Thyroid gland (tissue), 4 donors: ENCODE measurements at regions not wholly inside any gene's neighbourhood (a gene's known extent, or its start where the extent isn't known, plus 50 kb on each side); places are given as distances from the start of the nearest gene placed in this dataset.
A peak's percentile ranks its signal among the peaks of the same experiment; 100 is the strongest.

ENCODE experiments used
- DNase-seq, 2 donors: peaks; one replicate each; pipeline ENCODE4 v3.0.0-alpha.2; 2019
- H3K27ac ChIP-seq, 3 donors: fragments of 200-600 bp; sonication (generic); 1 replicate in 2 of 3; 2 replicates in 1 of 3; pipeline ENCODE4 v1.5.1; 2016 to 2019; ENCODE audit warnings: mild to moderate bottlenecking in 1 of 3, moderate library complexity in 1 of 3
- H3K27me3 ChIP-seq: fragments of 200-600 bp; sonication (generic); one replicate; pipeline ENCODE4 v1.5.1; 2019
- H3K36me3 ChIP-seq, 2 donors: fragments of 200-600 bp; sonication (generic); one replicate each; pipeline ENCODE4 v1.5.1; 2016 to 2019
- H3K4me1 ChIP-seq, 2 donors: fragments of 200-600 bp; sonication (generic); one replicate each; pipeline ENCODE4 v1.5.1; 2017 to 2019
- H3K4me3 ChIP-seq, 3 donors: fragments of 200-600 bp; sonication (generic); replicated peaks in 1 of 3; 1 replicate in 2 of 3; 2 replicates in 1 of 3; pipeline ENCODE4 v1.5.1; 2016; ENCODE audit warnings: mild to moderate bottlenecking in 1 of 3
- H3K9me3 ChIP-seq: fragments of 200-600 bp; sonication (generic); one replicate; pipeline ENCODE4 v1.5.1; 2017
- CTCF ChIP-seq, 6 experiments: fragments of 200-600 bp in 3 of 6; fragments of 450-650 bp in 3 of 6; sonication (generic) in 3 of 6; IDR thresholded peaks; one replicate each; pipeline ENCODE4 v1.5.1; 2016 to 2019; ENCODE audit warnings: antibody characterized with exemption in 6 of 6, mild to moderate bottlenecking in 2 of 6, inconsistent platforms in 1 of 6, moderate library complexity in 1 of 6
- POLR2A ChIP-seq, 2 donors: fragments of 450-650 bp; IDR thresholded peaks; one replicate each; pipeline ENCODE4 v1.6.1; 2017; ENCODE audit warnings: antibody characterized with exemption in 2 of 2, mild to moderate bottlenecking in 2 of 2, moderate library complexity in 1 of 2
- WGBS, 2 donors: methylation state at CpG; one replicate each; pipeline ENCODE4 v1.1.5; 2017; 5-methylcytosine and 5-hydroxymethylcytosine counted together
- intact Hi-C: fragments of 100-400 bp; cut with DNase I; formaldehyde crosslinking; loops from one replicate; pipeline ENCODE4 v1.15.1; 2023

- TF ChIP-seq POLR2A (IDR thresholded peaks at IDR 0.05) (no peak), CTCF (IDR thresholded peaks at IDR 0.05) (no peak)
- DNase-seq = no peak
- Histone ChIP-seq H3K27me3 (no peaks in the 10 kb centered on the region), H3K9me3 (no peaks in the 10 kb centered on the region), H3K36me3 (no peaks in the 10 kb centered on the region), H3K4me3 (no peak overlapping the region), H3K27ac (no peak overlapping the region), H3K4me1 (peaks cover 0 to 13% of the 10 kb centered on the region in 2 donors)
- WGBS, 2 donors = 87% methylated on average over 1 of the region's 1 CpG
- intact Hi-C loops = no loop called here
These were observed 683.7 kb upstream of the SOX9 start for GRCh38 chr17:71437166-71437565.

GRCh38 chr17:71438631-71439146 is 682.1 kb upstream of the SOX9 start:
- H3K36me3 ChIP-seq = no peaks in the 10 kb centered on the region
- intact Hi-C loops = no loop called here
- peak overlapping the region in 1 of 3 donors; percentile 32 for H3K27ac ChIP-seq
- TF ChIP-seq CTCF (IDR thresholded peaks at IDR 0.05) (no peak), POLR2A (IDR thresholded peaks at IDR 0.05) (no peak)
- WGBS, 2 donors = 29 to 34% methylated on average over 5 of the region's 5 CpGs
- no peaks in the 10 kb centered on the region for H3K9me3 ChIP-seq
- peak; percentile 59 to 65 for DNase-seq
- no peak overlapping the region for H3K4me3 ChIP-seq
- peaks cover 0 to 13% of the 10 kb centered on the region in 2 donors for H3K4me1 ChIP-seq
- H3K27me3 ChIP-seq = no peaks in the 10 kb centered on the region

GRCh38 chr17:71440513-71440912 is 680.3 kb upstream of the SOX9 start:
- Histone ChIP-seq H3K9me3 (no peaks in the 10 kb centered on the region), H3K27me3 (no peaks in the 10 kb centered on the region), H3K27ac (no peak overlapping the region), H3K36me3 (no peaks in the 10 kb centered on the region), H3K4me1 (peaks cover 0 to 13% of the 10 kb centered on the region in 2 donors), H3K4me3 (no peak overlapping the region)
- TF ChIP-seq POLR2A (IDR thresholded peaks at IDR 0.05) (no peak), CTCF (IDR thresholded peaks at IDR 0.05) (no peak)
- WGBS, 2 donors = 93 to 99% methylated on average over 9 of the region's 9 CpGs
- DNase-seq = no peak
- intact Hi-C loops = no loop called here

GRCh38 chr17:71441098-71441497 is 679.7 kb upstream of the SOX9 start:
- H3K4me1 ChIP-seq = peaks cover 0 to 13% of the 10 kb centered on the region in 2 donors
- 85 to 87% methylated on average over 6 of the region's 6 CpGs for WGBS, 2 donors
- H3K9me3 ChIP-seq = no peaks in the 10 kb centered on the region
- no peak overlapping the region for H3K4me3 ChIP-seq
- H3K27ac ChIP-seq = no peak overlapping the region
- intact Hi-C loops = no loop called here
- no peaks in the 10 kb centered on the region for H3K36me3 ChIP-seq
- H3K27me3 ChIP-seq = no peaks in the 10 kb centered on the region
- TF ChIP-seq CTCF (IDR thresholded peaks at IDR 0.05) = no peak
- TF ChIP-seq POLR2A (IDR thresholded peaks at IDR 0.05) = no peak
- DNase-seq = no peak

- no peaks in the 10 kb centered on the region for H3K27me3 ChIP-seq
- no peak overlapping the region for H3K4me3 ChIP-seq
- intact Hi-C loops = no loop called here
- H3K4me1 ChIP-seq = peaks cover 0 to 5% of the 10 kb centered on the region in 2 donors
- no peak for DNase-seq
- TF ChIP-seq CTCF (IDR thresholded peaks at IDR 0.05) (no peak), POLR2A (IDR thresholded peaks at IDR 0.05) (no peak)
- no peaks in the 10 kb centered on the region for H3K36me3 ChIP-seq
- H3K9me3 ChIP-seq = no peaks in the 10 kb centered on the region
- 65 to 69% methylated on average over 4 of the region's 4 CpGs for WGBS, 2 donors
- no peak overlapping the region for H3K27ac ChIP-seq
These were observed 676.7 kb upstream of the SOX9 start for GRCh38 chr17:71444078-71444477.
